Astrocyte of the hippocampus (primary cell): ENCODE measurements at regions not wholly inside any gene's neighbourhood (a gene's known extent, or its start where the extent isn't known, plus 50 kb on each side); places are given as distances from the start of the nearest gene placed in this dataset.

Experiments
- DNase-seq: peaks from one replicate; pipeline ENCODE4 v3.0.0; 2011; ENCODE audit warnings: low read depth, low spot score

DNA sequence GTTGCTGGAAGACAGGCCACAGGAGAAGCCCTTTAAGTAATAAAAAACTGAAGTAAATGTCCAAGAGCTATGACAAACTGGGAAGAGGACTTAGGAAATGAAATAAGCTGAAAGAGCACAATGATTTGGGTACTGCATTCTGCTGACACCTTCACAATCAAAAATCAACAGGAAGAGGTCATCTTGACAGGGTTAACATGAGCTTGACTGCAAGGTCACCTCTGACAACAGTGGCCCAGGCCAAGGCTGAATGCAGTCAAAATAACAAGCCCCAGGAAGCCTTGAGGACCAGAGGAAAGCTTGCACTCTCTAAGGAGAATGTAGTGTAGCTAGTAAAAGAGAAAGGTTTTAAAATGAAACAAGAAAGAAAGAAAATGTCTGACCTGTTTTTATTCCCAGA, 179.3 kb downstream of the SEC16B start:
- DNase-seq = no peak

DNA sequence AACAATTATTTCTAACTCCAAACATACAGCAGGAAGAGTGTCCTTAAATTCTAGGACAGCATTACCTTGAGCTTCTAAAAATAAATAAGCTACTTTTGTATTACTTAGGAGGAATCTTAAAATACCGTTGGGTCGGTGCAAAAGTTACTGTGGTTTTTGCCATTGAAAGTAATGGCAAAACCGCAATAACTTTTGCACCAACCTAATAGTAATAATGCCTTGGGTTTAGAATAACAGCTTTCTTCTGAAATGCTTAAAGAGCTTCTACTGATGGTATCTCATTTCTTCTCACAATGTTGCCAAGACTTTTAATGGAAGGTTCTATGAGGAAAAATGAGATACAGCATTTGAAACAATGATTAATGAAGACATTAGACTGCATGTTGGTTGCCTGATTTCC, 179.9 kb downstream of the SEC16B start:
- no peak for DNase-seq

GRCh38 chr1:177786176-177786745, 183.6 kb downstream of the SEC16B start:
- peak; percentile 26 for DNase-seq

- DNase-seq = no peak
These were observed 184.9 kb downstream of the SEC16B start for GRCh38 chr1:177784936-177785335.

- no peak for DNase-seq
These were observed 185.4 kb downstream of the SEC16B start for GRCh38 chr1:177784409-177784808.

- no peak for DNase-seq
These were observed 186.8 kb downstream of the SEC16B start for GRCh38 chr1:177783051-177783450.

- DNase-seq = peak; percentile 71
These were observed 189.7 kb downstream of the SEC16B start for GRCh38 chr1:177780096-177780700.

GRCh38 chr1:177779166-177779965, 190.5 kb downstream of the SEC16B start:
- DNase-seq = no peak

GRCh38 chr1:177775924-177776323, 193.9 kb downstream of the SEC16B start:
- no peak for DNase-seq

- DNase-seq = no peak
These were observed 197.4 kb downstream of the SEC16B start for GRCh38 chr1:177772386-177772960.

GRCh38 chr1:177771688-177772087, 198.2 kb downstream of the SEC16B start:
- DNase-seq = no peak

- DNase-seq = no peak
These were observed 199.8 kb downstream of the SEC16B start for GRCh38 chr1:177770096-177770495.

GRCh38 chr1:177755851-177756560, 213.9 kb downstream of the SEC16B start:
- DNase-seq = no peak

GRCh38 chr1:177754603-177755002, 215.3 kb downstream of the SEC16B start:
- DNase-seq = no peak

DNA sequence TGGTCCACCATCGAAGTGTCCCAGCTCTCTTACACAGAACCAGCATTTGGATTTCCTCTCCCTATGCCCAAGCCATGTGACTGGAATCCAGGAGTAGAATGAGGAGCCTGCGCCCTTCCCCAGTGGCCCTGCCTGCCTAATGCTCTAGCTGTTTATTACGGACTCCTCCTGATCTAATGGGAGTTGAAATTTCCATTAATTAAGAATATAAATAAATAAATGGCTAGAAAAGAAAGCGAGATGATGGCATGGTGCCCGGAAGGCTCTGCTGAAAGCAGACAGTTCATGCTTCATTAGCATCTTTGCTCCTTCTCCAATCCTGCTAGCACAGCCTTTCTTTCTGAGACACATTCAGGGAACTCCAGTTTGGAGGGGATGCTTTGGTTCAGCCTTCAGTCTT, 216.2 kb downstream of the SEC16B start:
- DNase-seq = peak; percentile 45

DNA sequence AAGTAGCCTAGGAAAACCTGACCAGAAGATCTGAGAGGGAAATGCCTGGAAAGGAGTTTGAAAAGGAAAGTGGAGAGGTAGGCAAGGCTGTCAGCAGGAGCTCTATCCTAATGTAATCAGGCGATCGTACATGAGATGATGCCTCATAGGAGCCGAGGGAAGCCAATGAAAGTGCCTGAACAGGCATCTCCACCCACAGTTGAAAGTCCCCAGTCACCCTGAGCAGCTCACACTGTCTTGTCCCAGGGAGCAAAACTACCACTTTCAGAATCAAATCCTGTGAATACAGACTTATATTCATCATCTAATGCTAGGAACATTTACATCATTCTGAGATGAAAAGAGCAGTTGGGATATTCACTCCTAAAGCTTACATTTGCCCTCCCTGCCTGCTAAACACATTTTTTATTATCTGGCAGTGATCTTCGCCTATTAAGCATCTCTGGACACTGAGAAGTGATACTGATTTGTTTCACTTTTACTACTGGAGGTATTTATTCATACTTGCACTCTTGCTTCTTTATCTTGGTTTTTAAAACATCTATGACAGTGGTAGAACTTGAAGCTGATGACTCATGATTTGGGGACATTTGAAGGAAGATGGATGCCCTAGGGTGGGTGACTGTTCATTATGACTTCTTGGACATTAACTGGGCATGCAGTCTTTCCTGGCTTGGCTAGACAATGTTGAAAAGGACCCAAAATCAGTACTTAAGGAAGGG, 221.6 kb downstream of the SEC16B start:
- no peak for DNase-seq

DNA sequence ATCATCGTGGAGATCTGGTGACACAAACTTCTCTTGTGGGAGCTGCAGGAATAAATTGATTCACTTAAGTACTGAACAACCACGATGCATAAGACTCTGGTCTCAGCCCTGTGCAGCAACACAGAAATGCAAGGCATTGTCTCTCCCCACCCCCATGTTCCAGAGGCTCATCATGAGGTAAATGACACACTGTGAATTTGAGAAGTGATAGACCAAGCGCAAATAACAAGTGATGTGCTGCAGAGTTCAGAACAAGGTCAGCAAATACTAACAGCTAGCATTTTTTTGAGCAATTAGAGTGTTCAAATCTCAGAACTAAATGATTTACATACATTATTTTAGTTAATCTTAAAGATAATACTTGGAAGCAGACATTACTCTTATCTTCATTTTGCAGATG, 223.7 kb downstream of the SEC16B start:
- no peak for DNase-seq

- no peak for DNase-seq
These were observed 225.0 kb downstream of the SEC16B start for GRCh38 chr1:177744906-177745305.

DNA sequence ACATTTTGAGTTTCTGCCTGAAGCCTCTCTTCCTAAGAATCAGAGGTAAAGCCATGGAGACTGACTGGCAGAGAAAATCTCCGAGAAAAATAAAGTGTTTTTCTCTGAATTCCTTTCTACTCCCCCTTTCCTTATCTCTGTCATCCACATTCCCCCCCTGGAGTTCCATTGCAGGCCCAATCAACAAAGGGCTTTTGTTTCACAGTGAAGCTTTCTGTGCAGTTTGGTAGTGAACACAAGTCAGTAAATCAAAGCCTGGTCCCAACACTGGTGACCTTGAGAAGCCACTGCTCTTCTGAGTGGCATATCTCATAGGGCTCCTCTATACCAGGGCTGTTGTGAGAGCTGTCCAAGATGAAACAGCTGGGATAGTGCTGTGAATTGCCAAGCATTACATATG, 228.4 kb downstream of the SEC16B start:
- DNase-seq = no peak

DNA sequence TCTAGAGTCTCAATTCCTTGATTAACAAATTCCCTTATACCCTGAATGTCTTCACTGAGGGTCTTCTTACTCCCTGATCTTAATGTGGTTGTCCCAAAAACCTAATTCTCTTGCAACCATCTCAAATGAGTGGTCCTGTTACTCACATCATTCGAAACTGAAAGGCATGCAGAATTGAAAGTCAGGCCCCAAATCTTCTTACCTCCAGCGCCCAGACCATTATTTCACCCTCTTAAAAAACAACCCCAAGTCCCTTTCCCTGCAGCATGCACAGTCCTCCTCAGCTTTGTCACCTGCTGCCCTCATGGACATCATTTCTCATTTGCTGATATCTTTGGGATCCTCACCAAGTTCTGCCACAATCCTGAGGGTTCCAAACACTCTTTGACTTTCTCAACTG, 230.1 kb downstream of the SEC16B start:
- DNase-seq = no peak

DNA sequence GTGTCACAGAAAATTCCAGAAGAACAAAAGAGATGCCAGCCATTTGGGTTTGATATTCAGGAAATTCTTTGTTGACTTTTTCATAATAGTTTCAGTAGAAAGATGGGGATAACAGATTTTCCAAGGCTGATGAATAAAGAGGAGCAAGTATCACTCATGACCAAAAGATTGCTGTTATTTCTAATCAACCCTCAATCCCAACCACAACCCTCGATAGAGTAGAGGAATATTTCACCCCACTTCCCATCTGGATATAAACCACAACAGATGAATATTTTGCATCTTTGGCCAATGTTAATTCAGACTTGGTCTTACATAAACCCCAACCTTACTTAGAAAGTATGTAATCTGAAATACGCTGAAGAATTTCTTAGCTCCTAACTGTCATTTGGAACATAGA, 232.4 kb downstream of the SEC16B start:
- DNase-seq = no peak
